ENCODE measurements at regions not wholly inside any gene's neighbourhood (a gene's known extent, or its start where the extent isn't known, plus 50 kb on each side); places are given as distances from the start of the nearest gene placed in this dataset.

GRCh38 chr1:228646717-228647522 is 88.4 kb upstream of the RHOU start:
- TF ChIP-seq CTCF (IDR thresholded peaks at IDR 0.05; ENCODE audit: extremely low read depth in 1 of 2, insufficient read depth in 1 of 2, low read depth in 1 of 2, low read length in 2 of 2) (no peak), POLR2AphosphoS5 (IDR thresholded peaks at IDR 0.05; ENCODE audit: insufficient read depth, low read depth, low read length) (no peak), EZH2 (IDR thresholded peaks at IDR 0.05; ENCODE audit: borderline replicate concordance, low read depth, low read length, severe bottlenecking) (no peak), POLR2A (IDR thresholded peaks at IDR 0.05; ENCODE audit: low read depth, low read length) (no peak), FOS (IDR thresholded peaks at IDR 0.05; ENCODE audit: borderline replicate concordance, insufficient read depth, low read length) (no peak), GATA2 (IDR thresholded peaks at IDR 0.05; ENCODE audit: insufficient read depth, insufficient read length, low read depth, low read length) (no peak), JUN (IDR thresholded peaks at IDR 0.05; ENCODE audit: borderline replicate concordance, insufficient read depth, insufficient read length, low read depth) (no peak)
- TF ChIP-seq, protein P1, sequence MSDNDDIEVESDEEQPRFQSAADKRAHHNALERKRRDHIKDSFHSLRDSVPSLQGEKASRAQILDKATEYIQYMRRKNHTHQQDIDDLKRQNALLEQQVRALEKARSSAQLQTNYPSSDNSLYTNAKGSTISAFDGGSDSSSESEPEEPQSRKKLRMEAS (IDR thresholded peaks at IDR 0.05; ENCODE audit: insufficient read depth, insufficient read length), result no peak
